MG63 (cell line): ENCODE measurements at regions not wholly inside any gene's neighbourhood (a gene's known extent, or its start where the extent isn't known, plus 50 kb on each side); places are given as distances from the start of the nearest gene placed in this dataset.

Source experiments
- DNase-seq: peaks from one replicate; pipeline ENCODE4 v3.0.0-alpha.2; 2020
- H3K27me3 ChIP-seq: fragments of 250-450 bp; sonication (Bioruptor Pico); 2 replicates; pipeline ENCODE4 v1.5.1; 2020; ENCODE audit warnings: mild to moderate bottlenecking, moderate library complexity
- H3K36me3 ChIP-seq: fragments of 250-450 bp; sonication (Bioruptor Pico); 2 replicates; pipeline ENCODE4 v1.5.1; 2020; ENCODE audit warnings: mild to moderate bottlenecking, moderate library complexity
- H3K4me3 ChIP-seq: fragments of 250-450 bp; sonication (Bioruptor Pico); 2 replicates; pipeline ENCODE4 v1.5.1; 2020; ENCODE audit warnings: mild to moderate bottlenecking, moderate library complexity
- H3K9me3 ChIP-seq: fragments of 250-450 bp; sonication (Bioruptor Pico); 2 replicates; pipeline ENCODE4 v1.5.1; 2020; ENCODE audit warnings: mild to moderate bottlenecking, moderate library complexity

DNA sequence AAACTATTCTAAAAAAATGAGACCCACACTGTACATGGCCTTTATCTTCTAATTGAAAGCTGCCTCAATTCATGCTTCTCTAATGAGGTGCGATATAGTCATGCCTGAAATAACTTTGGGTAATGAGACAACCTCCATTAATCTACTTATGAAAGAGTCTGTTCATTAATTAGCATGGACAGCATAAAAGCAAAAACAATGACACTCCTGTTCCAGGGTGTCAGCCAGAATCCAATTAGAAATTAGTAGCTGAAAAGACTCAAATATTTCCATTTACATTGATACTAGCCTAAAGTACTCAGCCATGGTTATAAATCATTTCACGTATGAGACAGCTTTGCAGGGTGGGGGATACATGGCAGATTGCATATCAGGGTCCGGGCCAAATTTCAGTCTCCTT is 288.7 kb downstream of the AKAIN1 start:
- H3K4me3 ChIP-seq, result no peak overlapping the region
- H3K36me3 ChIP-seq, result no peaks in the 10 kb centered on the region
- no peaks in the 10 kb centered on the region for H3K9me3 ChIP-seq
- DNase-seq, result no peak
- H3K27me3 ChIP-seq, result no peaks in the 10 kb centered on the region

DNA sequence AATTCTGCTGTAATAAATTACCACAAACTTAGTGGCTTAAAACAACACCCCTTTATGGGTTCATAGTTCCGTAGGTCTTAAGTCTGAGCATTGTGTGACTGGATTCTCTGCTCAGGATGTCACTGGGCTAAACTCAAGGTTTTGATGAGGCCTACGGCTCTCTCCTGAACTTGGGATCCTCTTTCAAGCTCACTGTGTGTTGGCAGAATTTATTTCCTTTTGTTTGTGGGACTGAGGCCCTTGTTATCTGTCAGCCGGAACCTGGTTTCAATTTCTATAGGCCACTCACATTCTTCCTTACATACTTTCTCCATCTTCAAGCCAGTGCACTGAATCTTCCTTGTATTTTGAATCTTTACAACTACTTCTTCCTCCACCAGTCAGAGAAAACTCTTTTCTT is 290.2 kb downstream of the AKAIN1 start:
- H3K27me3 ChIP-seq, result no peaks in the 10 kb centered on the region
- no peaks in the 10 kb centered on the region for H3K9me3 ChIP-seq
- no peaks in the 10 kb centered on the region for H3K36me3 ChIP-seq
- no peak overlapping the region for H3K4me3 ChIP-seq
- DNase-seq, result no peak

DNA sequence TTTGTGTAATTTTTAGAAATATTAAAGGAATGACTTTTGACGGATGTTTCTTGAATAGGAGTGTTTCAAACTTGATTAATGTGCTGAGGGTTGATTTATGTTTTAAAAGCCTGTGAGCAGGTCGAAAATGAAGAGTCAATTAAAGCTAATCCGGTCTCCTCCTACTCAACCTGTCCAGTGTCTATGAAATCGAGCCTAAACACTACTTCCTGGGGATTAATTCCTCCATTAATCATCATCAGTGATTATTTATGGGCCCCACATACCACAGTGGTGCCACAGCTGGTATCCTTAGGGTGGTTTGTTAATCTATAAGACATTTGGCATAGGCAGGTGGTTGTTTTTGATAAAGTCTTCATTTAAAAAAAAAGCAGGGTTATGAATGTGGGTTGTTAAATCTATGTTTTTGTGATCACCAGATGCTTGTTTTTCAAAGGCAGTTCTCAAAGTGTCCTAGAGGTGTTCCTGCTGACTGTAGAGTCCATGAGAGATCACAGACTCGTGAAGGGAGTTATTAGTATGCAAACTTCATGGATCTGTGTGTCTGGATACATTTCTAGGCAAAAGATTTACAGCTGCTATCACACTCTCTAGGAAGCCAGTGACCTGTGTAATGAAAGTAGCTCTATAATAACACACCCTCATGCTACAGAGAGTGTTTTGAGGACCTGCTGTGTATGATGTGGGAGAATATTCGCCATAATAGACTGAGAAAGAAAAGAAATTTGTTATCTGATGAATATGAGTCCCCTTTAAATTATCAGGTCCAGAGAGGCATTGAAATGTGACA is 308.6 kb downstream of the AKAIN1 start:
- Histone ChIP-seq H3K27me3 (no peaks in the 10 kb centered on the region), H3K36me3 (no peaks in the 10 kb centered on the region), H3K9me3 (no peaks in the 10 kb centered on the region; the same call in 1 of the 2 replicates), H3K4me3 (no peak overlapping the region)
- no peak for DNase-seq

DNA sequence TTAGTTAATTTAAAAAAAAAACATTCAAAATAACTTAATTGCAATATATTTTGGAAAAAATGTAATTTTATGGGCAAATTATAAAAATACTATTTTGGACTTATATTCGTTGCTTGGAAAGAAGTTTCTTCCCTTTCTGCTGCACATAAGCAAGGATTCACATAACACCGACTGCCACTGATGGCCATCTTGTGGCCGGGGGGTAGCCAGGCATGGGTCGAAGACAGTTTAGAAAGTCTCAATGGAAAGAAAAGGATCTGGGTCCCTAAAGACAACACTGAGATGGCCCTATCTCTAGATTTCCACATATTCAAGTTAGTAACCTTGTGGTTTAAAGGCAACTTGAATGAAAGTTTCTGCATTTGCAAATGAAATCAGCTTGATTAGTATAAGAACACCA is 318.6 kb downstream of the AKAIN1 start:
- Histone ChIP-seq H3K9me3 (no peaks in the 10 kb centered on the region), H3K36me3 (no peaks in the 10 kb centered on the region), H3K4me3 (no peak overlapping the region), H3K27me3 (no peaks in the 10 kb centered on the region)
- no peak for DNase-seq

DNA sequence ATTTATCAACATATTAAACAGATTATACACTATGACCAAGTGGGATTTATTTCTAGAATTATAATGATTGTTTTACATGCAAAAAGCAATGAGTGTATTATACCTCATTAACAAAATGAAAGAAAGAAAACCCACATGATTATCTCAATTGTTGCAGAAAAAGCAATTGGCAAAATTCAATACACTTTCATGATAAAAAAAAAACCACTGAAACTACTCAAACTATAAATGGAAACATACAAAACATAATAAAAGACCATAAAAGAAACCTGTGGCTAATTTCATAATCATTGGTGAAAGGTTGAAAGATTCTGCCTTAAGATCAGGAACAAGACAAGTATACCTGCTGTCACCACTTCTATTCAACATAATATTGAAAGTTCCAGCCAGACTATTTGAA is 325.9 kb downstream of the AKAIN1 start:
- no peaks in the 10 kb centered on the region for H3K27me3 ChIP-seq
- H3K4me3 ChIP-seq, result no peak overlapping the region
- peaks cover 7% of the 10 kb centered on the region; the same call in 1 of the 2 replicates for H3K9me3 ChIP-seq
- DNase-seq, result no peak
- H3K36me3 ChIP-seq, result no peaks in the 10 kb centered on the region

DNA sequence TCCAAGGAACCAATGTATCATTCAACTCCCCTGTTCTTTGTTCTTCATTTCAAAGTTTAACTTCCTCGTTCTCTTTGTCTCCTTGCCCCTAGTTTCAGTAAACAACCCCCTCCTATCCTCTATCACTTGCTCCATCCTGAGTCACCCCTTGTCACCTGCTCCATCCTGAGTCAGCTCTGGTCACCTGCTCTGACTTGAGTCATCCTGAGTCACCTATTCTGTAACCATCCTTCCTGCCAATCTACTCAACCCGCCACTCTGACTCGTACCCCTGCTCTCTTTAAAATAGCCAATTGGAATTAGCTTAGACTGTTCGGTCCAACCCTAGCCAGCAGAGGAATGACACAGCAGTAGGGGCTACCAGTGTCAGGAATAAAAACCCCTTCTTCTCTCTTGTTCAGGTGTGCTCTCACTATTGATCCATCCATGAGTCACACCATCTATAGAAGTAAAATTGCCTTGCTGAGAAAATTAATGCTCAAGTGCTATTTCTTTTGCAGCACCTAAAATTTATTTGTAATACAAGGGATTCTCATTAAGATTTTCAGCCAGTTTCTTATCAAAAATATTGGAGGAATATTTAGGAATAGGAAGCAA is 326.8 kb downstream of the AKAIN1 start:
- no peak for DNase-seq
- H3K27me3 ChIP-seq, result no peaks in the 10 kb centered on the region
- no peak overlapping the region for H3K4me3 ChIP-seq
- no peaks in the 10 kb centered on the region for H3K36me3 ChIP-seq
- peaks cover 7% of the 10 kb centered on the region; the same call in 1 of the 2 replicates for H3K9me3 ChIP-seq

DNA sequence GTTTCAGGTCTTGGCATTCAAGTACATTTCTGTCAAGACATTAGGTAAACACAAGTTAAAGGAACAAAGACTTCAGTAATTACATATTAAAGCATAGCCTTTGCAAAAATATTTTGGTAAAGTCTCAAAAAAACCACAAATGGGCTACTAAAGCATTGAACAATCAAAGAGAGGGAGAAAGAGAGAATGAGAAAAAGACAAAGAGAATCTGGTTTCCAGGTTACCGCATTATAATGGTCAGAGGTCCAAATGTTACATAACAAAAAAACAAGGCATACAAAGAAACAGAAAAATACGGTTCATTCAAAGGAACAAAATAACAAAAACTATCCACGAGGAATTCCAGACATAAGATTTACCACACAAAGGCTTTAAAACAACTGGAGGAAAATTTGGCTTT is 327.9 kb downstream of the AKAIN1 start:
- H3K9me3 ChIP-seq, result peaks cover 7% of the 10 kb centered on the region; the same call in 1 of the 2 replicates
- H3K4me3 ChIP-seq, result no peak overlapping the region
- DNase-seq, result no peak
- no peaks in the 10 kb centered on the region for H3K36me3 ChIP-seq
- no peaks in the 10 kb centered on the region for H3K27me3 ChIP-seq

DNA sequence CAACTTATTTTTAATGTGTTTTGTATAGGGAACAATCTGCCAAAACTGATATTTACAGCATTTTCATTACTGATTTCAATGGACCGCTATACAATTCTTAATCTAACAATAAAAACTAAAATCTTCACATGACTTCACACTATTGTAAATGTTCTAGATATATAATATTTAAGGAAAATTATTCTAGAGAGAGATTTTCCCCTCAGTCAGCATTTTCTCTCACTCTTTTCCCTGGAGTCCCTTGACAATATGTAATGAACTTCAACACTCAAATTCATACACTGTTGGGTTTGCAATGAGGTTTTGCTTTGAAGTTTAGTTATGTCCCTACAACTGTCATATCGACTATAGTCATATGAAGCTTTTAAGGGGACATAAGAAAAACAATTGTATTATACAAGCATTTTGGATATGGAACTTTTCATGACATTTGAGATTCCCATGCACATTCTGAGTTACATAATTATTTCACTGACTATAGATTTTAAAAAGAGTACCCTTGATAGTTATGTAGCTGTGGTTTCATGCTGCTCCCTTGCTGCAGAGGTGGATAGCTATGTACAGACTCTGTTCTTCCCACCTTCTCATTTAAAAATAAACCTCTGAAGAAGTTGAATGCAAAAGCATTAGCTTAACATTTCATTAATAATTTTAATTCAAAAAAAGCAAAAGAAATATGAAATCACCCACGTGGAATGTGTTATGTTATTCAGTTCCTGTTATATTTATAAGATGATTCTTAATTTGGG is 338.5 kb downstream of the AKAIN1 start:
- no peak for DNase-seq
- H3K27me3 ChIP-seq, result no peaks in the 10 kb centered on the region

DNA sequence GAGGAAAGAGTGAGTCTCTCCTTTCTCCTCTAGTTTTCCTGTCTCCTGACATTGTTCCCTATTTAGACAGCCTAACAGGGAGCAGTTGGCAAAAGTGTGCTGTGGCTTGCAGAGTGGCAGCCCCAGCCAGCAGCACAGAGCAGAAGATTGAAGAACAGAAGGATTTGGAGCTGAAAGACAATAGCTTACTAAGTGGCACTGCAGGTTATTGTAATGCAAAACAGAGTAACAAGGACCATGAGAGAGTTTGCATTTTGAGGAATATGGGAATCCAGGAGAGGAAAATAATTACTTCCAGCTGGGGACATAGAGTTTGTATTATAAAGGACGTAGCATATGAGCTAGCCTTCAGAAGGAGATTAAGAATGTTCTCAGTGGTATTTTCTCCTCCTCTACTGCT is 342.4 kb downstream of the AKAIN1 start:
- Histone ChIP-seq H3K27me3 (no peaks in the 10 kb centered on the region), H3K9me3 (no peaks in the 10 kb centered on the region), H3K4me3 (no peak overlapping the region), H3K36me3 (no peaks in the 10 kb centered on the region)
- no peak for DNase-seq

More for the DNA sequence above, 338.5 kb downstream of the AKAIN1 start:
- H3K36me3 ChIP-seq, result no peaks in the 10 kb centered on the region
- no peak overlapping the region for H3K4me3 ChIP-seq
- no peaks in the 10 kb centered on the region for H3K9me3 ChIP-seq

DNA sequence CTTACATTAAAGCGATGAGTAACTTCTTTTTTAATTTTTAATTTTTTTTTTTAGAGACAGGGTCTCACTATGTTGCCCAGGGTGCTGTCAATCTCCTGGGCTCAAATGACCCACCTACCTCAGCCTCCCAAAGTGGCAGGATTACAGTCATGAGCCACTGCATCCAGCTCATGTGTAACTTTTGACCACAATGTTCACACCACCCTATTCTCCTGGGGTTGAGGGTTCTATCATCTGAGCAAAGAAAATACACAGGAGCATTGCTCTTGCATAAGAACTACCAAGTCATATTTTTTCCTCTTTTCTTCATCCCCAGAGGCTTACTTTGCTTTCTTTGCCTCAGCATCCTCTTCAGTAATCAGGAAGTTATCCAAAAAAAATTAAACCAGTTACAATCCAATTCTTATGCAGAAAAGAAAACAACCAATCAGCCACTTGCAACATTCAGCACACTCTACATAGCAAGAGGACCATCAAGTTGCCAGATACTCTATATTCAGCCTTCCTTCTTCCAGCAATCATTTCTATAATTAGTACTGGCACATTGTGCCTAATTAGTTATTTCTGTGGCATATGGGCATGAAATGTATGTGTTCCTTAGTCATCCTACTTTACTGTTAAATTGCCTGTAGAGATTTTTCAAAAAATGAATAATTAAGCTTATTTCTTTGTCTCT is 345.6 kb downstream of the AKAIN1 start:
- Histone ChIP-seq H3K9me3 (no peaks in the 10 kb centered on the region), H3K36me3 (no peaks in the 10 kb centered on the region), H3K27me3 (no peaks in the 10 kb centered on the region), H3K4me3 (no peak overlapping the region)
- no peak for DNase-seq

DNA sequence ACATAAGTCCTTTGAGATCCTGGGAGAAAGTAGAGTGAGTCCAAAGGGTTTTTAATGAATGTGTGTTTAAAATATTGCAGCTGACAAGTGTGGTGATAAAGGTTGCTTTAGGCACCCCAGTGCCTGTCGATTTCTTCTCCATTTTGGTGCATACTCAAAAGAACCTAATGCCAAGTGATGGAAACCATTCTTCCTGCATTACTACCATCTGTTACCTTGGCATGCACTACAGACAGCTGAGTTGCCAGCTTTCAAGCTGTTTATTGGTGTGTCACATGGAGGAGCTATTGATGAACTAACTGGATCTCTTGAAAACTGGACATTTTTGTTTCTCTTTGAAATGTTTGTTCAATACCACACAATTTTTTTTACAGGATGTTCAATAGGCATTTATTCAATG is 350.0 kb downstream of the AKAIN1 start:
- no peaks in the 10 kb centered on the region for H3K36me3 ChIP-seq
- no peak overlapping the region for H3K4me3 ChIP-seq
- H3K27me3 ChIP-seq, result no peaks in the 10 kb centered on the region
- no peak for DNase-seq
- H3K9me3 ChIP-seq, result no peaks in the 10 kb centered on the region

DNA sequence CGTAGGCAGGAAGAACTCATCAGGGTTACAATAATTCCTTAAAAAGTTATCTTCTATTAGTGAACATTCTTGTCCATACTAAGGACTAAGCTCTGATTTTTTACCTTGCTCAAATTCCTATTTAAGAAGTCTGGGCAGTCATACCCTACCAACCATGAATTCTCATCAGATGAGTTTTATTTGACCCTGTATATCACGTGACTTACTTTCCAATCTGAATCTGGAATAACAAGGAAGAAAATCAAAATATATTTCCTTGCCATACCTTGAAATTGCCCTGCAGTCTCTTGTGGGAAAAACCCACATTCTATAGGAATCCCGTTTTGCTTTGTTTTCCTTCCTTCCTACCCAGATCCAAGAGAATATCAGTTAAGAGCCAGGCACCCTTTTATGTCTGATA is 352.7 kb downstream of the AKAIN1 start:
- Histone ChIP-seq H3K27me3 (no peaks in the 10 kb centered on the region), H3K36me3 (no peaks in the 10 kb centered on the region), H3K9me3 (no peaks in the 10 kb centered on the region), H3K4me3 (no peak overlapping the region)
- no peak for DNase-seq

DNA sequence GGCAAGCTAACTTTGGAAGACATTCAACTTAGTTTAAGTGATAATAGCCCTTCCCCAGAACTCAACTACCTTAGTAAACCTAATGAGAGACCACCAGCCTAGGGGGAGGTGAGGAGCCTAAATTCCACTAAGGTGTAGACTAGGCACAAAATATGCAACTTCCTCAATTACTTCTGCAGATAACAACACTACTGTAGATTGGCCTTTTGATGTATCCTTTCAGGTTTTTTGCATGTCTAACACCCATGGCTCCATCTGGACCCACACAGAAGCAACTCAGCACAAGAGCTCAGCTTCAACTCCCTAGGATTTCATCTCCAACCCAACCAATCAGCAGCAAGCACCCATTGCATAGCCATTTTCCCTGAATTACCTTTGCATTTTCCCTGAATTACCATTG is 353.3 kb downstream of the AKAIN1 start:
- Histone ChIP-seq H3K4me3 (no peak overlapping the region), H3K9me3 (no peaks in the 10 kb centered on the region), H3K36me3 (no peaks in the 10 kb centered on the region), H3K27me3 (no peaks in the 10 kb centered on the region)
- DNase-seq, result no peak

DNA sequence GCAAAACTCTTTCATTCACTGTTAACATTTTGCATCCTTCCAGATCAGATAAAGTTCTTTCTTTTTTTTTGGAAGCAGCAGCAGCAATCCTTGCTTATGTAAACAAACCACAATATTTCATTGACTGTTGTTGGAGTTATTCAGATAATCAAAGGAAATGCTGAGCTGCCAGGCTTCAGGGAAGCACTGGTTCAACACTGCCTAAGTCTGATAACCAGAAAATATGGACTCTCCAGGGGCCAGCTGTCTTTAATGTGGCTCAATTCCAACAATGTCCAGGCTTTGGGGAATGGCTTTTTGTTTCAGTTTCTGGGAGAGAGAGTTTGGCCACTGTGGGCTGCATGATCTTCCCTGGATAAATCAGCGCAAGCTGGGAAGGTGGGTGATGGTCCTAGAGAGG is 354.3 kb downstream of the AKAIN1 start:
- DNase-seq, result no peak
- H3K4me3 ChIP-seq, result no peak overlapping the region
- no peaks in the 10 kb centered on the region for H3K36me3 ChIP-seq
- no peaks in the 10 kb centered on the region for H3K27me3 ChIP-seq
- no peaks in the 10 kb centered on the region for H3K9me3 ChIP-seq

DNA sequence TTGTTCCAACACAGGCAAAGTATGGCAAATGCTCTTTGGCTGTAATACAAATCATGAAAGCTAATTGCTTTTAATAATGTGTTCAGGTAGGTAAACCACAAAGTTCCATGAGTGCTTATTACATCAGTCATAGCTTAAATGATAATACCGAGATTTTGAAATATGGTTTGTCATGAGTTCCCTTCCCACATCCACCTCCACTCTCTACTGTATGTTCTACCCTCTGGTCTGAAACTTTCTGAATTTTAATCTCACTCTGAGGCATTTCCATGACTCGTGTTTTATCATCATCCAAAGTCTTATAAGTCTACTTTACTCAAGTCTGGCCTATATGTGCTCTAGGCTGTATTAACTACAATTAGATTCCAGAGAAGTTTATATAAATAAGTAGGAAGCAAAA is 354.8 kb downstream of the AKAIN1 start:
- no peaks in the 10 kb centered on the region for H3K9me3 ChIP-seq
- H3K27me3 ChIP-seq, result no peaks in the 10 kb centered on the region
- H3K36me3 ChIP-seq, result no peaks in the 10 kb centered on the region
- DNase-seq, result no peak
- no peak overlapping the region for H3K4me3 ChIP-seq

DNA sequence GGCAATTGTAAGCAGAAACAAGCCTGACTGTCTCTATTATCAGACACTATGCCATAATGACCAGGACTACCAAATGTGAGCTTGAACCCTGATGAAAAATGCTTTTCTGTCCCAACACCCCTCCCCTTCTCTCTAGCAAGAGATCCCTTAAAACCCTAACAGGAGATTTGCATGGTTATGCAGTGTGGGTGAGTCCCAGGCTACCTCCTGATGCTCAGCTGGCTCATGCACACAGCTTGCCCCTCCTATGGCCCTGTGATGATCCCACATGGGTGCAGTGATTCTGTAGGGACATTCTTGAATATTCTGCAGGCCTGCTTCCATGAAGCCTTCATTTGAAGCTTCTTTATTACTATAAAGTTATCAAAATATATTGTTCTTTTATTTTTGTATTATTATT is 357.4 kb downstream of the AKAIN1 start:
- no peaks in the 10 kb centered on the region for H3K27me3 ChIP-seq
- DNase-seq, result no peak
- no peaks in the 10 kb centered on the region for H3K36me3 ChIP-seq
- H3K9me3 ChIP-seq, result no peaks in the 10 kb centered on the region
- H3K4me3 ChIP-seq, result no peak overlapping the region

DNA sequence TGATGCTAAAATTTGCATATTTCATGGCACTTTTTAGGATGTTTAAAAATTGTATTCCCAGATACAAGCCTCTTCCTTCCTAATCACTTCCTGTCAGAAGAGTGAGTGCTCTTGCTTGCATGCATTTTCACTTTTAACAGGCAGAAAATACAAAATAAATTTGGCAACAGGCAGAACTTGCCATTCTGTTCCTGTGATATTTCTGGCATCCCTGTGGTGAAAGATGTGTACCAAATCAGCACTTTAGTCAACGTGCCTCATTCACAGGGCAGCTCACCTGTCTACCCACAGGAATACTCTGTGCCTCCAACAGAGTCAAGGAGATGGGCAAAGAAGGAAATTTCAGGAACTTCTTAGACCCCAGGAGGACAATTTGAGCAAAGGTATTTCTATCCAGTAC is 360.9 kb downstream of the AKAIN1 start:
- DNase-seq, result no peak
- no peak overlapping the region for H3K4me3 ChIP-seq
- no peaks in the 10 kb centered on the region for H3K27me3 ChIP-seq
- H3K36me3 ChIP-seq, result no peaks in the 10 kb centered on the region
- no peaks in the 10 kb centered on the region for H3K9me3 ChIP-seq
